ENCODE measurements at regions not wholly inside any gene's neighbourhood (a gene's known extent, or its start where the extent isn't known, plus 50 kb on each side); places are given as distances from the start of the nearest gene placed in this dataset.

DNA sequence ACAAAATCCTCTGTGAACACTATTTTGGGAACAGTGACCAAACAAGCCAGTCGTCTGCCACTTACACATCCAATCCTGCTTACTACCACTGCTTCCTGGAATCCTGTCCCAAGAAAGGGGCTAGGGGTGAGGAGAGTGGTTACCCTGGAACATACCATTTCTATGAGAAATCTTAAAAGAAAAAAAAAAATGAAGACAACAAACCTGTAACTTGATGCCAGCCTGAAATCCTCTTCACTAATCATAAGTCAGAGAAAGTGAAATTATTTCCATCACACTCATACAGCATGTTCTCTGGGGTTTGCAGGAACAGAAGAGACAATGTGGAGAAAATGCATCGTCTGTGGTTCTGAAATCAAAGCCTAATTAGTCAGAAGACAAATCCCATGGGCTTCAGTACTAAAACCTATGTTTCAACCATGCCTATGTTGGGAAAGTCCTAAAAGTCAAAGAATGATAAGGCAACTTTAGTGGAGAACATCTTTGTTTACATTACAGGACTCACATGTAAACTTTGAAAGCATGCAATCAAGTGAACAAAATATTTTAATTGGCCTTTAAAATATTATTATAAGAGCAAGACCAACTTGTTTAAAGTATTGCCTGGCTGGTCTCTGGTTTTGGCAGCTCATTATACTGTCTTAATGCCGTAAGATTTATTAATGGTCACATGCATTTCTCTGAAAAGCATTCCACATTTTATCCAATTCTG, 220.7 kb downstream of the LTN1 start:
- Mint-ChIP-seq H3K4me3 (ENCODE audit: unreplicated experiment) (peak overlapping the region; percentile 2), H3K36me3 (ENCODE audit: insufficient read depth, unreplicated experiment) (no peaks in the 10 kb centered on the region), H3K9me3 (ENCODE audit: unreplicated experiment) (no peaks in the 10 kb centered on the region), H3K4me1 (ENCODE audit: insufficient read depth, unreplicated experiment) (no peaks in the 10 kb centered on the region), H3K27ac (ENCODE audit: low read depth, unreplicated experiment) (peak overlapping the region; percentile 41), H3K27me3 (ENCODE audit: insufficient read depth, unreplicated experiment) (no peaks in the 10 kb centered on the region)
- DNase-seq (ENCODE audit: unreplicated experiment) = peak; percentile 57
- ChIA-PET CTCF (interaction anchor here (0.6 kb wide), 1 partner anchor 125 kb away, joined by 3 read pairs; no protein-coding TSS in a partner anchor), POLR2A (no interaction called here)
- intact Hi-C loops (cut with micrococcal nuclease) = no loop called here
- TF ChIP-seq, protein P1, sequence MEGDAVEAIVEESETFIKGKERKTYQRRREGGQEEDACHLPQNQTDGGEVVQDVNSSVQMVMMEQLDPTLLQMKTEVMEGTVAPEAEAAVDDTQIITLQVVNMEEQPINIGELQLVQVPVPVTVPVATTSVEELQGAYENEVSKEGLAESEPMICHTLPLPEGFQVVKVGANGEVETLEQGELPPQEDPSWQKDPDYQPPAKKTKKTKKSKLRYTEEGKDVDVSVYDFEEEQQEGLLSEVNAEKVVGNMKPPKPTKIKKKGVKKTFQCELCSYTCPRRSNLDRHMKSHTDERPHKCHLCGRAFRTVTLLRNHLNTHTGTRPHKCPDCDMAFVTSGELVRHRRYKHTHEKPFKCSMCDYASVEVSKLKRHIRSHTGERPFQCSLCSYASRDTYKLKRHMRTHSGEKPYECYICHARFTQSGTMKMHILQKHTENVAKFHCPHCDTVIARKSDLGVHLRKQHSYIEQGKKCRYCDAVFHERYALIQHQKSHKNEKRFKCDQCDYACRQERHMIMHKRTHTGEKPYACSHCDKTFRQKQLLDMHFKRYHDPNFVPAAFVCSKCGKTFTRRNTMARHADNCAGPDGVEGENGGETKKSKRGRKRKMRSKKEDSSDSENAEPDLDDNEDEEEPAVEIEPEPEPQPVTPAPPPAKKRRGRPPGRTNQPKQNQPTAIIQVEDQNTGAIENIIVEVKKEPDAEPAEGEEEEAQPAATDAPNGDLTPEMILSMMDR (IDR thresholded peaks at IDR 0.05; ENCODE audit: unreplicated experiment) = no peak
- no TSS peak for BruUV-seq (replicated peaks)

DNA sequence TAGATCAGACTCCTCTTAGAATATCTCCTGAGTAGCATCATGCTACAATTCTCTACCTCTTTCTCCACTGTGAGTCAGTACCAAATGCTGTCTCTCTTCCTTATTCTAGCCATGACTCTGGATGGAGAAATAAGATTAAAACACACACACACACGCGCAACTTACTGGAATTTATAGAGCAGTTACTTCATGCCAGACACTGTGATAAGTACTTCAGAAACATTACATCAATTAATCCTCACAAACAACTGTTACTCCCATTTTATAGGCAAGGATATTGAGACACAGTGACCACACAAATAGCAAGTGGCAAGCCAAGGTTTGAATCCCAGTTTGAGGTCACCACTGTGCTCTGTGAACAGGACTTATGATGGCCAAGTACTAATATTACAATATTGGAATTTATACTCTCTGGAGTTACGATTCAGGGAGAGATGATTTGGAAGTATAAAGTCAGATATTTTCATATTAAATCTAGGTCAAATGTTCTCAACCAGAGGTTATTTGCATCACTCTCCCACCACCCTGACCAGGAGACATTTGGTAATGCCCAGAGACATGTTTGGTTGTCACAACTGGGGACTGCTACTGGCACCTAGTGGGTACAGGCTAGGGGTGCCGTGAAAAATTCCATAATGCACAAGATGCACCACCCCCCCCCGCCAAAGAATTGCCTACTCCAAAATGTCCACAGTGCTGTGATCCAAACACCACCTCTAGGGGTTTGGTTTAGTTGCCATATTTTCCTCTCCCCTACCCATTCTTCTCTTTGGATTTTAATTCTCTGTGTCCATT, 221.6 kb downstream of the LTN1 start:
- no peak overlapping the region for H3K4me3 Mint-ChIP-seq (ENCODE audit: unreplicated experiment)
- H3K4me1 Mint-ChIP-seq (ENCODE audit: insufficient read depth, unreplicated experiment) = no peaks in the 10 kb centered on the region
- H3K27ac Mint-ChIP-seq (ENCODE audit: low read depth, unreplicated experiment) = peak overlapping the region; percentile 41
- no peaks in the 10 kb centered on the region for H3K9me3 Mint-ChIP-seq (ENCODE audit: unreplicated experiment)
- no peaks in the 10 kb centered on the region for H3K27me3 Mint-ChIP-seq (ENCODE audit: insufficient read depth, unreplicated experiment)
- ChIA-PET CTCF (interaction anchor here (0.6 kb wide), 1 partner anchor 126 kb away, joined by 3 read pairs; no protein-coding TSS in a partner anchor), POLR2A (no interaction called here)
- no TSS peak for BruUV-seq (replicated peaks)
- intact Hi-C loops (cut with micrococcal nuclease) = no loop called here
- H3K36me3 Mint-ChIP-seq (ENCODE audit: insufficient read depth, unreplicated experiment) = no peaks in the 10 kb centered on the region
- TF ChIP-seq, protein P1 (IDR thresholded peaks at IDR 0.05; ENCODE audit: unreplicated experiment) = no peak
- DNase-seq (ENCODE audit: unreplicated experiment) = no peak

DNA sequence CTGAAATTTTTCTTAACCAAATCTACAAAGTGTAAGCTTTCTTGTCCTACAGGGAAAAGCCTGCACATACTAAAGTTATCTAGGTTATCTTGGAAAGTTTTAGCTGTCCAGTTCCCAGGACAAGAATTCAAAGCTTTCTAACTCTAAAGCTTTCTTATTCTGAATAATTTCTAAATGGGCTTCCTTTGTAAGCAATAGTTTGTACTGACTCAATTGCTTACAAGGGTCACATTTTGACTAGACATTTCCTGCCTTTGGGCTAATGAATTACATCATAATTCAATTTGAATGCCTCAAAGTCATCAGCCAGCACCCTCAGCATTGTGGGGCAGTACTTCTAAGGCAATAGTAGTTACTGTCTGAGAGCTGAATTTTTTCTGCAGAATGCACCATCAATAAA, 223.0 kb downstream of the LTN1 start:
- Mint-ChIP-seq H3K4me3 (ENCODE audit: unreplicated experiment) (no peak overlapping the region), H3K27ac (ENCODE audit: low read depth, unreplicated experiment) (no peak overlapping the region), H3K4me1 (ENCODE audit: insufficient read depth, unreplicated experiment) (no peaks in the 10 kb centered on the region), H3K36me3 (ENCODE audit: insufficient read depth, unreplicated experiment) (no peaks in the 10 kb centered on the region), H3K9me3 (ENCODE audit: unreplicated experiment) (no peaks in the 10 kb centered on the region), H3K27me3 (ENCODE audit: insufficient read depth, unreplicated experiment) (no peaks in the 10 kb centered on the region)
- intact Hi-C loops (cut with micrococcal nuclease) = no loop called here
- no TSS peak for BruUV-seq (replicated peaks)
- POLR2A ChIA-PET = no interaction called here
- TF ChIP-seq, protein P1 (IDR thresholded peaks at IDR 0.05; ENCODE audit: unreplicated experiment) = no peak
- CTCF ChIA-PET = no interaction called here
- no peak for DNase-seq (ENCODE audit: unreplicated experiment)

DNA sequence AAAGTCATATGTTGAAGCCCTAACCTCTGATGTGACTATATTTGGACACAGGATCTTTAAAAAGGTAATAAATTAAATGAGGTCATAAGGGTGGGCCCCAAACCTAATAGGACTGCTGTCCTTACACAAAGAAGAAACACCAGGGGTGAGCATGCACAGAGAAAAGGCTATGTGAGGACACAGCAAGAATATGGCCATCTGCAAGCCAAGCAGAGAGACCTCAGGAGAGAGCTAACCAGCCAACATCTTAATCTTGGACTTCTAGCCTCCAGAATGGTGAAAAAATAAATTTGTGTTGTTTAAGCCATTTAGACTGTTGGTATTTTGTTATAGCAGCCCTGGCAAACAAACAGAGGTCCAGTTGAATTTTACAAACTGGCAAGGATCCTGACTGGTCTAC, 223.9 kb downstream of the LTN1 start:
- intact Hi-C loops (cut with micrococcal nuclease) = no loop called here
- POLR2A ChIA-PET = no interaction called here
- H3K4me3 Mint-ChIP-seq (ENCODE audit: unreplicated experiment) = no peak overlapping the region
- no peak overlapping the region for H3K27ac Mint-ChIP-seq (ENCODE audit: low read depth, unreplicated experiment)
- TF ChIP-seq, protein P1 (IDR thresholded peaks at IDR 0.05; ENCODE audit: unreplicated experiment) = no peak
- no TSS peak for BruUV-seq (replicated peaks)
- CTCF ChIA-PET = interaction anchor here (0.6 kb wide), 1 partner anchor 66 kb away, joined by 4 read pairs; no protein-coding TSS in a partner anchor
- no peaks in the 10 kb centered on the region for H3K4me1 Mint-ChIP-seq (ENCODE audit: insufficient read depth, unreplicated experiment)
- DNase-seq (ENCODE audit: unreplicated experiment) = no peak
- H3K9me3 Mint-ChIP-seq (ENCODE audit: unreplicated experiment) = no peaks in the 10 kb centered on the region
- no peaks in the 10 kb centered on the region for H3K27me3 Mint-ChIP-seq (ENCODE audit: insufficient read depth, unreplicated experiment)
- H3K36me3 Mint-ChIP-seq (ENCODE audit: insufficient read depth, unreplicated experiment) = no peaks in the 10 kb centered on the region

Data from MCF 10A (cell line).